ENCODE measurements at regions not wholly inside any gene's neighbourhood (a gene's known extent, or its start where the extent isn't known, plus 50 kb on each side); places are given as distances from the start of the nearest gene placed in this dataset.

GRCh38 chr4:1515156-1515555 is 108.9 kb upstream of the NKX1-1 start:
- ATAC-seq (ENCODE audit: low FRiP score) = no peak
- no peak for DNase-seq (ENCODE audit: low spot score)
- TF ChIP-seq CTCF (IDR thresholded peaks at IDR 0.05) = no peak

- TF ChIP-seq CTCF (IDR thresholded peaks at IDR 0.05) = no peak
- DNase-seq (ENCODE audit: low spot score) (no peak), ATAC-seq (ENCODE audit: low FRiP score) (no peak)
These were observed 108.4 kb upstream of the NKX1-1 start for GRCh38 chr4:1514612-1515011.

- DNase-seq (ENCODE audit: low spot score) (no peak), ATAC-seq (ENCODE audit: low FRiP score) (no peak)
- no peak for TF ChIP-seq CTCF (IDR thresholded peaks at IDR 0.05)
These were observed 107.8 kb upstream of the NKX1-1 start for GRCh38 chr4:1513936-1514483.

- ATAC-seq (ENCODE audit: low FRiP score) (peak; percentile 67), DNase-seq (ENCODE audit: low spot score) (no peak)
- peak in 1 of 3 donors; percentile 20 for TF ChIP-seq CTCF (IDR thresholded peaks at IDR 0.05)
These were observed 106.8 kb upstream of the NKX1-1 start for GRCh38 chr4:1512738-1513660.

GRCh38 chr4:1512051-1512737 is 106.0 kb upstream of the NKX1-1 start:
- DNase-seq (ENCODE audit: low spot score) (no peak), ATAC-seq (ENCODE audit: low FRiP score) (no peak)
- no peak for TF ChIP-seq CTCF (IDR thresholded peaks at IDR 0.05)

GRCh38 chr4:1511441-1512041 is 105.3 kb upstream of the NKX1-1 start:
- TF ChIP-seq CTCF (IDR thresholded peaks at IDR 0.05) = no peak
- DNase-seq (ENCODE audit: low spot score) (no peak), ATAC-seq (ENCODE audit: low FRiP score) (peak; percentile 56)
